ENCODE measurements at regions not wholly inside any gene's neighbourhood (a gene's known extent, or its start where the extent isn't known, plus 50 kb on each side); places are given as distances from the start of the nearest gene placed in this dataset.

DNA sequence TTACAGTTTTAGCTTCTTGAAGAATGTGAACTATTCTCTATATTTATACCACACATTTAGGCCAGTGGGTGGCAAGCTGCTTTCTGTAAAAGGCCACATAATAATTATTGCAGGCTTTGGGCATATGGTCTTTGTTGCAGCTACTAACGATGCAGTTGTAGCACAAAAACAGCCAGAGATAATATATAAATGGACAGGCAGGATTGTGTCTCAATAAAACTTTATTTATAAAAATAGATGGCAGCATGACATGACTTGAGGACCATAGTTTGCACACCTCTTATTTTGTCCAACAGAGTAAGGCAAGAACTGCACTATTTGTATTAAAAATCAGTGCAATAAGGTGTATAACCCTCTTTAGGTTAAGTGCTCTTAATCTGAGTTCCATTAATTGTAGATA, 415.0 kb downstream of the ANXA1 start:
- no peak for DNase-seq

DNA sequence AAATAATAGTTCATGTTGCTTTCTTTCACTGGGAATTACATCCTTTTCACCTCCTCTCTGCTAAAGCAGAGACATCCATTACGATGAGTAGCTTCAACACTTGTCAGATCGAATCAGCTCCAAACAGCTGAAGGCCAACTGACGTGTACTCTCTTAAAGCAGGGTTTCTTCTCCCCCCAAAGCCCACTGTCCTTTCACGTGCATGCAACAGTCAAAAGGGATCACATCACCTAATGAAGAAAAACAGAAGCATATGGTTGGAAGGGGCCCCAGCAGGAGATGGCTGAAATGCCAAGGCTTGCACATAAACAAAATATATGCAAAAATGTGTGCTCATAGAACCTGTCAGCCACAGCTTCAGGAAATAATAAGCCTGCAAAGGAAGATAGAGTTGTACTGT, 421.6 kb downstream of the ANXA1 start:
- no peak for DNase-seq

DNA sequence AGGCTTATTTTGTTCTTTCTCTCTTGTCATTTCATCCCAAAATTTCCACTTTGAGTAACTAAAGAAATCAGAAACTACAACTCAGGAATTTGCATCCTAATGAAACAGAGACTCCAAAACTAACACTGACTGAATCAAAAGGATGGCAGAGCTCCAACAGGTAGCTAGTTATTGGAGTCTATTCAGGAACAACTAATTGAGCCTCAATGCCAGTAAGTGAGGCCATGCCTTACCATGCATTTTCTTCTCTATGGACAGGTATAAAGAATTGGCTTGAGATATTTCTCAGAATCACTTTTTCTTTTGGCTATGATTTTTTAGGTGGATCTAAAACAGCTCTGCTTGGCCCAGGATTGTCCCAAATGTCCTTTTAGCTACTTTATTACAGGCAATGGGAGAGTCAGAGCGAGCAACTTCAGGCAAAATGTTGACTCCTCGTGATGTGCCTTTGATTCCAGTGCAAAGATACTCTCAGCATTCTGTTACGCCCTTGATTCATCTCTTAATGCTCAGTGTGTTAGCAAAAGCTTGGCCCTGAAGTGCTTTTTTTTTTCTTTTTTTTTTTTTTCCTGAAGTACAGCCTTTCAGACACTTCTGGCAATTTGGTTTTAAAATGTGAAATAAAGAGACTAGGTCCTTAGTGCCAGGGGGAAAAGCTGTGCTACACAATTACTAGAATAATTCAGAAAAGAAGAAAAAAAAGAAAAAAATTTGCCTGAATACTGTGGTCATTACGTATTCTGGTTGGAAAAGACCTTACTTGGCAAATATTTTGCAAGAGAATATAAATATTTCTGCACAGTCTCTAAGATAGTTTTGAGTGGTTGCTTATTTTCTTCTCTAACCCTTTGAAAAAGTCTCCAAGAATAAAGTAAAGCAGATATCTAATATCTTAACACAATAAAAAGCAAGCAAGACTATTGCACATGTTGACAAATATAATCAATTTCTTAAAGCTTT, 423.7 kb downstream of the ANXA1 start:
- no peak for DNase-seq

DNA sequence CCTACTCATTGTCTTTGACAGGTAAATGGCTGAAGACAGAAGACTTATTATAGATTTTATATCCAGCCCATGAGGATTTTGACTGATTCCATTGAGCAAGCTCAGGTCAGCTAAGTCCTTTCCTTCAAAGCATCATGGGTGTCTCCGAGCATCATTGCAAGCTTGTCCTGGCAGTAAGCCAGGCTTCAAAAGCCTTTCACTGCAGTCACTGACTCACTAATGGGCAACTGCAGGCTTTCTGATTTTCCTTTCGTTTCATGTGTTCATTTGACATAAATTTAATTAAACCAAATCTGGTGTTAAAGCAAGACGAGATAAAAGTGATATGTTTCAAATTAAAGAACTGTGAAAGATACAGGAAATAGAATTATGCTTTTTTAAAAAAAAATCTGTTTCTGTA, 426.2 kb downstream of the ANXA1 start:
- DNase-seq = no peak

DNA sequence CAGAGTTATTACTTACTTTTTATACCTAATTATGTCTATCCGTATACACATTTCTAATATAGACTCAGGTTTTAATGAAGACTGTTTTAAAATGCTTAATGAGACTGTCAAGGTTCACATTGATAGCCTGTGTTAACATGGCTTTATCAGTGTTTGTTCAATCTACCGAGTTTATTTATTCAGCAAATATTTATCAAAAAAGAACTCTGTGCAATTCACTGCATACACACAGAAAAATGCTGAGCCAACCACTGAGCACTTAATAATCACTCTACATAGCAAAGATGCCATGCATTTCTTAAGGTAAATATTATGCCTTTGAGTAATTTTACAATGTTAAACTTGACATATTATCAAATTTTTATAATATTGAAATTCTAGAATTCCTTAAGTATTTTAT, 428.2 kb downstream of the ANXA1 start:
- no peak for DNase-seq

DNA sequence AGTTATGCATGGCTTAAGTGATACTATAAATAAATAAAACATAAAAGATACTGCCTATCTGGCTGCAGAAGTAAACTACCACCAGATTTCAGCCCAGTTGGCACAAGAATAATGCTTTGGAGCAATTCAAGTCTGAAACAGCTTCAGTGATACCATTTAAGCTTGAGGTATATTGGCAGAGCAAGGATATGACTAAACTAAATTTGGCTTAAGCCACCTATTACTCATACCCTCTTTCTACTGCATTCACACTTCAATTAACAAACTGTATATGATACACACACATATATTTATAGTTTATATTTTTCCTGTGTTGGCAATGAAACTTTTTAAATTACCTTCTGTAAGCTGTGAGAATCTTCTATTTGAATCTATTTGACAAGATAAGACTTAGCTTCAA, 431.9 kb downstream of the ANXA1 start:
- DNase-seq = no peak

DNA sequence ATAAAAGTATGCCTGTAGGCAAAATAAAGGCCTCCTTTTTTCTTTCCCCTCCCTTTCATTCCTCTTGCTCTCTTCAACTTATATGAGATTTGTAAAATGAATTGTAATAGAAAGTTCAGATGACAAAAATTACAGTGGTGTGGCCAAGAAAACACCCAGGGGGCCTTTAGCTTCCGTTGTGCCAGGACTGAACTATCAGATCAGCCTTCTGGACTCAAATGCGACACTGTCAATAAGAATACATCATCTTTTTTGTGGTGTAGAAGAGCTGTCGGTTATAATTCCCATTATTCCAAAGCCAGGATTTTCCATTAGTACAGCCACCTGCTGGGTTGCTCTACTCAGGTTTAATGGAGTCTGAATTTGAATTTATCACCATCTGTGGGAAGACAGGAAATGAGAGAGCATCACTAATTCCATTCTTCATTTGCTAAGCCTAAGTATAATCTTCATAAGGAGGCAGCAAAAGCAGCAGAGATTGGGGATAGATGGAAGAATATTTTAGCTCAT, 443.4 kb downstream of the ANXA1 start:
- DNase-seq = no peak

DNA sequence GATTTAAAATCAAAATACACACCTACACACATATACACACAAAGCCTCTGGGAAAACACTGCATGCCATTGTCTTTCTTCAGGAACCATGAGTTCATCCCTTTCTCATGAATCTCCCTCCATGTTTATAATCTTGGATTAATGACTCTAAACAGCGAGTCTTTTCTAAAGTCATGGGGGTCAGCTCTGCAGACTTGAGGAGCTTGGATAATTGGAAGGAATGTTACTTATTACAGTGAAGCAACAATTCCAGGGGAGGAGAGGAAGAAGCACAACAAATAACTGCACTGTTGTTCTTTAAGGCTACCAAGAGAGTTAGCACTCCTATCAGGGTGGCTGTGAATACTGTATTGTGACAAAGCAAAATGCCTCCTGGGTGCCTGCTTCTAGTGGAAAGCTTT, 444.7 kb downstream of the ANXA1 start:
- no peak for DNase-seq

DNA sequence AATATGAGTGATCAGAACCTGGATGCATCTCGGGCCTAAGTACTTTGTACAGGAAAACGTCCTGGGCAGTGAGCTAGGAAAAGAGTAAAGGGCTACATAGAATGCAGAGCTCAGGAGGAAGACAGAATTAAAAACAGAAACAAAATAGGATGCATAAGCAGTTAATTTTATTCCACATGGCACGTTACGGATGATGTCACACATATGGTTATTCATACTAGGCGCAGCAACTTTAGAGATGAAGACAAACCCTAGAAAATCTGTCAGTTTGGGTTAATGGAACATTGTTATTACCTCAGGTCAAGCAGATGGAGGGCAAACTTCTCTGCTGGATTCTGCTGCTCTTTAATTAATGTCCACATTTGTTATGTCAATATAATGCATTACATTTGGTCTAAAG, 445.4 kb downstream of the ANXA1 start:
- no peak for DNase-seq

DNA sequence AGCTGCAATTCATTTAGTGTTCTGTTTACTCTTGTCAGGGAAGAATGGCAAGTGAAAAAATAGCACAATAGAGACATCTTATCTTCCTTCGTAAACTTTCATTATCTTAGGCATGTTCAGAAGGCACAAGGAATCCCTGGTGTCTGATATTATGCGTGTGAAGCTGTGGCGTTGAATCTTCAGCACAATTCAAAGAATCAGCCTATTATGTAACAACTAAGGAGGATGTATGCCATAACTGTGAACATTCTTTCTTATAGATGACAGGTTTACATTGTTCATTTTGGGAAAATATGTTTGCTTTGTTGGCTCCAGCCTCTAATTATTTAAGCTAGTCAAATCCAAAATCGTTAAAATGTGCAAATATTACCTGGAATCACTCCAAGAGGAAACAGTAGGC, 446.1 kb downstream of the ANXA1 start:
- DNase-seq = no peak

DNA sequence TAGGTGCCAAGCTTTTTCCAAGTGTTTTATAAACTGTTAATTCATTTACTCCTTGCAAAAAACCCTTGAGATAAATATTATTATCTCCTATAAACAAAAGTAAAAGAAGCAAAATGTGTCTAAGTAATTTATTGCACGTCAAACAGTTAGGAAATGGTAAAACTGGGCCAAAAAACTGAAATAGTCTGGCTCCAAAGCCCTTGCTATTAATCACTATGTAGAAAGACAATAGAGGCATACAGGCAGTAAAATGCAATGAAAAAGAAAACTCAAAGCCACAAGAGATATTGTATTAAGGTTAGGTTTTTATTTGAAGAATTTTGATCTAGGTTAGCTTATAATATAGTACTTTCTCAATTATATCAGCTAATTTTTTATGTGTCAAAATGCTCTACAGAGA, 457.7 kb downstream of the ANXA1 start:
- DNase-seq = no peak

DNA sequence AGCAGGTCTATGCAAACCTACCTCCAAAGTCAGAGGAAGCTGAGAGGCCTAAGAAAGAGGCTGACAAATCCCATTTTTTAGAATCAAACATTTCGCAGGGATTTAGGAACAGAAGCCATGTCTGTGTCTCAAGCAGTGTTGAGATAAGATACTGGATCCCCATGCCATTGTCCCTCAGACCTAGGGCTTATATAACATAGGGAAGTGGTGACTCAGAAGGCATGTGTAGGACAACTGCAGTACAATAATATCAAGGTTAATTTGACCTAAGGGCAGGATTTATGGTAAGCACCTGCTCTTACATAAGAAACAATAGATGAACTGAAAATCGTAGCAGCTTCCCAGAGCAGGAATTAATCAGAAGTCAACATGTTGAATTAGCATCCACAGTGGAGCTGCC, 459.4 kb downstream of the ANXA1 start:
- DNase-seq = no peak

DNA sequence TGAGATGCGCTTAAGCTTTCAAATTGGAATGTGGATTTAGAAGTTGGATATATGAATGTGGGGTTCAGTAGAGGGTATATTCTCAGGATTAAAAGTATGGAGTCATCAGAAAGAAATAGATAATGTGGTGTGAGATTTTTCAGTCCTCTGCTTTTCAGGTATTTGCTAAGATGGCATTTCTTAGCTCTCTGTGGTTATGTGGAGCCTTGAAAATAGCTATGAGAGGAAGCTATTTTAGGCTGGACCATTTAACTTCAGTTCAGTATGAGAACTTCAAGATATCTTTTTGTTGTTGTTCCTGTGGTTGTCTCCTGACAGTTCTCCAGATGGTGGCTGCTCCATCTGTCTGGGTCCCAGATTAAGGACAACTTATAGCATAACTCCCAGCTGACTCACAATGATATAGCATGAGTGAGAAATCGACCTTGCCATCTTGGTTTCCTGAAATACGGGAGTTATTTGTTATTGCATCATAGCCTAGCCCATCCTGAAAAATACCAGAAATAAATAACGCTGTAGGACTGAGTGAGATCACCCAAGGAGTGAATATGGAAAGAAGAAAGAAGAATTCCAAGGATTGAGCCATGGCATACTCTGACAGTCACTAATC, 461.5 kb downstream of the ANXA1 start:
- no peak for DNase-seq

DNA sequence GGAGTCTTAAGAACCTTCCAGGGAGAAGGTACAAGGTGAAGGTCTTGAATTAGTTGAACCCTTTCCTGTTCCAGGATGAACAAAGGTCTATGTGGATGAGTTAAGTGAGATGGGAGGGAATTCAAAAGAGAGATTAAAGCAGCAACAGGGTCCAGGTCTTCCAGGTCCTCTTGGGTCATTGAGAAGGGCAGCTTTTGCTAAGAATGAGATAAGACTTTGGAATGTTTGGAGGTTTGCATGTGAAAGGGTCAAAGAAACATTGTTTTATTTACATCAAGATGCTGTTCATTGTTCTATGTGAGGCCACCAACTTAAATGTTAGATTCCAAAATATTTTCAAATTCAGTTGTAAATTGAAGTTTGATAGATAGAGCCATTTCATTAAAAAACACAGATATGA, 463.9 kb downstream of the ANXA1 start:
- no peak for DNase-seq

DNA sequence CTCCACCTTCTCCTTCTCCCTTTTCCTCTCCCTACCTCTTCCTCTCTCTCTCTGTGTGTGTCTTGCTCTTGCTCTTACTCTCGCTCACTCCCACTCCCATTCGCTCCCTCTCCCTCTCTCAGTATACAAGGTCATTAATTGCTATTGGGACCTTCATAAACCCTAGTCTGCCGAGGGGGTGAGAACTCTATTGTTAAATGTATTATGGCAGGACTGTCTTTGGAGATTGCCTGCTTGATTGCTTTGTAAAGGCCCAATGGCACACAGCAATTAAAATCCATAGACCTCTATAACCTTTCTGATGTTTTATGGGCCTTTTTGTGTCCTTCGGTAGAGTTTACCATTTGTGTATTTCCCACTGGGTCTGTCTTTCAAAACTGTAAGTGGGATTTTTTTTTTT, 465.9 kb downstream of the ANXA1 start:
- DNase-seq = no peak

DNA sequence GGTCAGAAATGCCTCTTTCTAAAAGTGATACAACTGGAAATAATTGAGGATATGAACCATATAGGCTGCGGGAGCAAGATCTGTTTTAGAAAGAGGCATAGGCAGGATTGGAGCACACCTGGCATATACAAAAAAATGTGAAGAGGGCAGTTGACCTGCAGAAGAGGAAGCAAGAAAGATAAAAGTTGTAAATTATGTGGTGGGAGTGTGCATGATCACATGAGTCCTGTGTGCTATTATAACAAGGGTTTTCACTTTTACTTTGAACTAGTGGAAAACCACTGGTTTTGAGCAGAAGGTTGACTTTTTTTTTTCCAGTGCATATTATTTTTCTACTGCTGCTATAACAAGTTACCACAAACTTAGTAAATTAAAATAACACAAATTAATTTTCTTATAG, 489.3 kb downstream of the ANXA1 start:
- no peak for DNase-seq

DNA sequence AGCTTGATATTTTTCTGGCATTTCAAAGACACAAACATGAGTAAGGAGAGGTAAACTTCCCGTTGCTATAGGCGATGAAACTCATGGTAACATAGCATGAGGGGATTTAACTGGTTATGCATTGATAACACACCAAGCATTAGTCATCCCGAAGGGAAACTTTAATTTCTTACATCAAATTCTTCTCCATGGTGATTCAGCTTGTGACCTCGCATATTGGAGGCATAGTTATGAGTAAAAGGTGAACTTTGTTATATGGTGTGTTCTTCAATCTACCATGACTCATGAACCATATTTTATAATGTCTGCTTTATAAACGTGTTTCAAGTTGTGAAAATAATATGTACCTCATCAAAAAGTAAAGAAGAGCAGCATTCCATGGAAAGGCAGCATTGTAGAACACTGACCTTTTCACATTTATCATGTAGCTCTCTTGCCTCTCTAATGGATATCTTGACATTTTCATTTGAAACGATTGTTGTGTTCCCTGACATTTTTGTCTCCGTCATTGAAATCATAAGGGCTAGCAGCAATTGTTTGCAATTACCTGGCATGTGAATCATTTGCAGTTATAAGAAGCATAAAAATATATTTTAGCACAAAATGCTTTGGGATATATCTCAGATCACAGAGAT, 491.8 kb downstream of the ANXA1 start:
- DNase-seq = no peak

DNA sequence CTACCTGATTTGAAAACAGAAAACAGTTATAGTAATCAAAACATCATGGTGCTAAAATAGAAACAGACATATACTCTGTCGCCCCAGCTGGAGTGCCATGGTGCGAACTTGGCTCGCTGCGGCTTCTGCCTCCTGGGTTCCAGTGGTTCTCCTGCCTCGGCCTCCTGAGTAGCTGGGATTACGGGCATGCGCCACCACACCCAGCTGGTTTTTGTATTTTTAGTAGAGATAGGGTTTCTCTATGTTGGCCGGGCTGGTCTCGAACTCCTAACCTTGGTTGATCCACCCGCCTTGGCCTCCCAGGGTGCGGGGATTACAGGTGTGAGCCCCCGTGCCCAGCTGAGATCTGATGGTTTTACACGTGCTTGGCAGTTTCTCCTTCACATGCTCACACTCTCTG, 495.9 kb downstream of the ANXA1 start:
- DNase-seq = no peak

DNA sequence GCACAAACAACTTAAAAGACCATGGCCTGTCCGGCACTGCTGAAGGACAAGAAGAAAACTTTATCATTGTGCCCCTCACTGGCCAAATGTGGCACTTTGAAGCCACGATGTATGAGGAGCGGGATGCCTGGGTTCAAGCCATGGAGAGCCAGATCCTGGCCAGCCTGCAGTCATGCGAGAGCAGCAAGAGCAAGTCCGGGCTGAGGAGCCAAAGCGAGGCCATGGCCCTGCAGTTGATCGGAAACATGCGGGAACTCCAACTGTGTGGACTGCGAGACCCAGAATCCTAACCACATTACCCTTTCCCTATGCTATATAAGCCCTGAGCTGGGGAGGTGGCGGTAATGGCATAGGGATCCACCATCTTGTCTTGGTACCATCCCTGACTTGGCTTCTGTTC, 497.9 kb downstream of the ANXA1 start:
- DNase-seq = no peak

DNA sequence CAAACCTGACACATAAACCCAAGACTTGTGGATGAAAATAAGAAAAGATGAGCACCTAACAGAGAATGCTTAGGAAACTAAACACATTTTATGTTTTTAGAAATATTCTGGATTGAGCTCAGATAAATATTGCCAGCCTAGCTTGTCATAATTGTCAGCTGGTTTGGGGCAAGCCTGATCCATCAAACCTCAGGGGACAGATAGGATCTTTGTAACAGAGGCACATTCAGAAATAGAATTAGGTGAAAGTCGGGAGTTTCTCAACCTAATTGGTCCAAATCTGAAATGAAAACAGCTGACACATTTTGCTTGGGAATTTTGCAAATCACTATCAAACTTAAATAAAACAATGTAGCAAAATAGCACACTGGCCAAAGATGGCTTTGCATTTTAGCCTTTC, 503.7 kb downstream of the ANXA1 start:
- no peak for DNase-seq

DNA sequence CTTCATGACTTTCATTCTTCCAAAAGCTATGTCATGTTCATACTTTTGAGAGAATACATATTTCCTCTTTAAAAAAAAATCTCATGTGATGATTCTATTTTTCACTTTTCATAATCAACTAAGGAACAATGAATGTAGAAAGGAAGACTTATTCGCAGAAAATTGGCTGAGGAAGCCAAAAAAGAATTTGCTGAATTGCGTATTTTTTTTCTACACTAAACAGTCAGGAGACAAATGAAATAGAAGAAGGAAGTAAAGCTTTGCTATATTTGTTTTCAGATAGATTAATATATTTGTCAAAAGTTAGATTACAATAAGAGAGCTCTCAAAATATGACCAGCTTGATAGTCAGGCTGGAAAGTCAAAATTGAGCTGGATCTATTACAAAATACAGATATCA, 504.2 kb downstream of the ANXA1 start:
- no peak for DNase-seq

DNA sequence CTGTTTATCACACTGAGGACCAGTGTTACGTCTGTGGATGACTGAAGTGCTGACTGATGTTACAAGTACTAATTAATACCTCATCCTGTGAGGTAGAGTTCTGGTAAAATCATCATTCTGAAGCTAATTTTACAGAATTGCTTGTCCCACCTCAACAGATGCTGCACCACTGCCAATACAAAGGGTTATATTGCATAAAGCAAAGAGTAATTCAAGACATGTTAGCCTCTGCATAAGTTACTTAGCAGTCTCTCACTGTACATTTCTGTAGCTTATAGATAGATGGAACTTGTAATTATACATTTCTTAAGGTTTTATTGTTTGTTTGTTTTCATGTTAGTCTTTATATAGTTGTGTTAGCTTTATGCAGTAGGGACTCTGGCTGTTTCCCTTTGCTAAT, 513.6 kb downstream of the ANXA1 start:
- no peak for DNase-seq

DNA sequence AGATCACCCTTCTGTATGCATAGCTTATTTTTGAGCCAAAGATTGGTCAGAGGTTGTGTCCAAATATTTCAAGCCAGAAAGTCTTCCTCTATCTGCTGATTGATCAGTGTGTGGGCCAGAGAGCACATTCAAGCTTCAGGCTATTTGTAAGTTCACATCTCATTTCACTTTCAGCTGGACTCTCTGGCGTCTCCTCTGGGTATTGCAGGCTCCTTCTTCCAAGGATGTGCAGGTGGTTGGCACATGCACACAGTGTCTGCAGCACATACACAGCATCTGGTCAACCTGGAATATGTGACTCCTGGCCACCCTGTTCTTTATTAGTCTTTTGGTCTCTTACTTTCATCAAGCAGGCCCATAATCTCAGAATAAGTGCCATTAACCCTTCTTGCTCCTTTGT, 516.1 kb downstream of the ANXA1 start:
- no peak for DNase-seq

DNA sequence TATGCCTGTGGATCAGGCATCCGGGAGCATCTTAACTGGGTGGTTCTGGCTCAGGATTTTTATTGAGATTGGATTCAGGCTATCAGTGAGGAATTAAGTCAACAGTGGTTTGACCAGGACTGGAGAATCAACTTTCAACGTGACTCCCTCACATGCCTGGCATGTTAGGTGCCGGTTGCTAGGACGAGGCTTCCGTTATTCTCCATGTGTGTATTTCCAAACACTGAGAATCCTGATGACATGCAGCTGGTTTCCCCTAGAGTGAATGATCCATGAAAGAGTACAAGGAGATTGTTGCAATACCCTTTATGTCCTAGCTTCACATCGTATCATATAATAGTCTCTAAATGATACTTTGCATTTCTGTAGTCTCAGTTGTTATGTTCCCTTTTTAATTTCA, 529.2 kb downstream of the ANXA1 start:
- no peak for DNase-seq

Measured in activated T-cell treated with anti-CD3 and anti-CD28 coated beads for 4 hours (primary cell).